ENCODE measurements at regions not wholly inside any gene's neighbourhood (a gene's known extent, or its start where the extent isn't known, plus 50 kb on each side); places are given as distances from the start of the nearest gene placed in this dataset.

GRCh38 chr4:148922497-148922896 is 480.3 kb upstream of the NR3C2 start:
- Histone ChIP-seq H3K36me3 (ENCODE audit: low read length) (no peaks in the 10 kb centered on the region), H3F3A (ENCODE audit: insufficient read depth) (no peaks in the 10 kb centered on the region), H2AFZ (ENCODE audit: low read depth, low read length, severe bottlenecking) (no peak overlapping the region), H3K9me2 (replicated peaks; ENCODE audit: insufficient read depth, low read length) (no peaks in the 10 kb centered on the region; the same call in 1 of the 2 replicates), H4K20me1 (ENCODE audit: low read depth, low read length) (no peaks in the 10 kb centered on the region), H3K27ac (ENCODE audit: low read depth, low read length) (no peak overlapping the region), H3K4me2 (ENCODE audit: low read depth, low read length, poor library complexity, severe bottlenecking) (no peak overlapping the region), H3K27me3 (ENCODE audit: low read length) (no peaks in the 10 kb centered on the region), H3K4me3 (ENCODE audit: insufficient read depth, low read length, poor library complexity, severe bottlenecking) (no peak overlapping the region), H3K9ac (ENCODE audit: low read length) (no peak overlapping the region), H3K9me3 (ENCODE audit: insufficient read depth, low read length) (no peaks in the 10 kb centered on the region), H3K79me2 (ENCODE audit: insufficient read depth, low read length) (no peaks in the 10 kb centered on the region)
- no peak for TF ChIP-seq EZH2phosphoT487 (conservative IDR thresholded peaks at IDR 0.05; ENCODE audit: low read length)
- TF ChIP-seq CTCF (IDR thresholded peaks at IDR 0.05; ENCODE audit: insufficient read depth, low read length, poor library complexity, severe bottlenecking) = no peak

- H3K9me3 ChIP-seq (ENCODE audit: insufficient read depth, low read length) = no peaks in the 10 kb centered on the region
- H3K4me3 ChIP-seq (ENCODE audit: insufficient read depth, low read length, poor library complexity, severe bottlenecking) = no peak overlapping the region
- H3K9me2 ChIP-seq (replicated peaks; ENCODE audit: insufficient read depth, low read length) = no peaks in the 10 kb centered on the region
- no peaks in the 10 kb centered on the region for H4K20me1 ChIP-seq (ENCODE audit: low read depth, low read length)
- H3K9ac ChIP-seq (ENCODE audit: low read length) = no peak overlapping the region
- no peak for TF ChIP-seq EZH2phosphoT487 (conservative IDR thresholded peaks at IDR 0.05; ENCODE audit: low read length)
- H3K27me3 ChIP-seq (ENCODE audit: low read length) = no peaks in the 10 kb centered on the region
- H3K27ac ChIP-seq (ENCODE audit: low read depth, low read length) = no peak overlapping the region
- no peaks in the 10 kb centered on the region for H3F3A ChIP-seq (ENCODE audit: insufficient read depth)
- H3K36me3 ChIP-seq (ENCODE audit: low read length) = no peaks in the 10 kb centered on the region
- H3K4me2 ChIP-seq (ENCODE audit: low read depth, low read length, poor library complexity, severe bottlenecking) = no peak overlapping the region
- H2AFZ ChIP-seq (ENCODE audit: low read depth, low read length, severe bottlenecking) = no peak overlapping the region
- H3K79me2 ChIP-seq (ENCODE audit: insufficient read depth, low read length) = no peaks in the 10 kb centered on the region
Measured at GRCh38 chr4:148914734-148915133, 472.5 kb upstream of the NR3C2 start.

GRCh38 chr4:148914301-148914700 is 472.1 kb upstream of the NR3C2 start:
- no peaks in the 10 kb centered on the region for H3K27me3 ChIP-seq (ENCODE audit: low read length)
- H3K4me3 ChIP-seq (ENCODE audit: insufficient read depth, low read length, poor library complexity, severe bottlenecking) = no peak overlapping the region
- H3K4me2 ChIP-seq (ENCODE audit: low read depth, low read length, poor library complexity, severe bottlenecking) = no peak overlapping the region
- H3K27ac ChIP-seq (ENCODE audit: low read depth, low read length) = no peak overlapping the region
- H3K9me2 ChIP-seq (replicated peaks; ENCODE audit: insufficient read depth, low read length) = no peaks in the 10 kb centered on the region
- no peak overlapping the region for H3K9ac ChIP-seq (ENCODE audit: low read length)
- no peak overlapping the region for H2AFZ ChIP-seq (ENCODE audit: low read depth, low read length, severe bottlenecking)
- H4K20me1 ChIP-seq (ENCODE audit: low read depth, low read length) = no peaks in the 10 kb centered on the region
- H3F3A ChIP-seq (ENCODE audit: insufficient read depth) = no peaks in the 10 kb centered on the region
- no peaks in the 10 kb centered on the region for H3K9me3 ChIP-seq (ENCODE audit: insufficient read depth, low read length)
- TF ChIP-seq EZH2phosphoT487 (conservative IDR thresholded peaks at IDR 0.05; ENCODE audit: low read length) (no peak), CTCF (IDR thresholded peaks at IDR 0.05; ENCODE audit: insufficient read depth, low read length, poor library complexity, severe bottlenecking) (no peak)
- H3K79me2 ChIP-seq (ENCODE audit: insufficient read depth, low read length) = no peaks in the 10 kb centered on the region
- H3K36me3 ChIP-seq (ENCODE audit: low read length) = no peaks in the 10 kb centered on the region

- Histone ChIP-seq H3K36me3 (ENCODE audit: low read length) (no peaks in the 10 kb centered on the region), H4K20me1 (ENCODE audit: low read depth, low read length) (no peaks in the 10 kb centered on the region), H3K4me3 (ENCODE audit: insufficient read depth, low read length, poor library complexity, severe bottlenecking) (no peak overlapping the region), H3K27me3 (ENCODE audit: low read length) (no peaks in the 10 kb centered on the region), H3K9ac (ENCODE audit: low read length) (no peak overlapping the region), H3K79me2 (ENCODE audit: insufficient read depth, low read length) (no peaks in the 10 kb centered on the region), H3K9me2 (replicated peaks; ENCODE audit: insufficient read depth, low read length) (no peaks in the 10 kb centered on the region), H3K27ac (ENCODE audit: low read depth, low read length) (no peak overlapping the region), H2AFZ (ENCODE audit: low read depth, low read length, severe bottlenecking) (no peak overlapping the region), H3F3A (ENCODE audit: insufficient read depth) (no peaks in the 10 kb centered on the region), H3K9me3 (ENCODE audit: insufficient read depth, low read length) (no peaks in the 10 kb centered on the region), H3K4me2 (ENCODE audit: low read depth, low read length, poor library complexity, severe bottlenecking) (no peak overlapping the region)
- no peak for TF ChIP-seq CTCF (IDR thresholded peaks at IDR 0.05; ENCODE audit: insufficient read depth, low read length, poor library complexity, severe bottlenecking)
- TF ChIP-seq EZH2phosphoT487 (conservative IDR thresholded peaks at IDR 0.05; ENCODE audit: low read length) = no peak
Measured at GRCh38 chr4:148903388-148903787, 461.2 kb upstream of the NR3C2 start.
